SHP77 treated with DMSO at 0.1 percent for 48 hours (cell line): ENCODE measurements at regions not wholly inside any gene's neighbourhood (a gene's known extent, or its start where the extent isn't known, plus 50 kb on each side); places are given as distances from the start of the nearest gene placed in this dataset.
"Not testable (repeated sequence)": the region's sequence is repeated elsewhere in the genome, so short reads cannot be mapped to it uniquely, and the experiment has no call there.

Source experiments
- DNase-seq: peaks from one replicate; lab custom pipeline; 2025; lab: John Stamatoyannopoulos, UW

DNA sequence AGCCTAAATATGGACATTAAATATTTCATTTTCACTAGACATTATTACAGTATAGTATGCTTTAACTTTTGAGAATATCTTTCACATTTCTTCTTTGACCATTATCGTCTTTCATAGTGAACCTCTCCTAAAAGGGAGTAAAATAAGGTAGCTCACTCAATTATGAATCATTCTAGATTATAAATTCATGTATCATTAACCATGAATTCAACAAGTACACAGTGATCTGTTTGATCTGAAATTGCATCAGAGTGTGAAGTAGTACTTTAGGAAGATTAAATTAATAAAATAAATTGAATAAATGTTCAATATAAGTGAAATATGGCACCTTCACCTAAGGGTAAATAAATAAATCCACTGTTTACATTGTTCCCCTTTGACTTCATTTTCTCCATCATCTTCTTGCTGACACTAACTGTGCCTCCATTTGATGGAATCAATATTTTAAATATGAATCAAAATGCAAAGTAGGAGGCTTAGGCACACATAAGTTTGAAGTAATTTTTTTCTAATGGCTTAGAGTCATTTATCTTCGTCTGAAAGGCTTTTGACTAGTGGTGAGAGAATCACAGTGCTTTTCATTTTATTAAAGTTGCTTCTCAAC lies 174.1 kb upstream of the MDFIC2 start:
- DNase-seq: no peak

DNA sequence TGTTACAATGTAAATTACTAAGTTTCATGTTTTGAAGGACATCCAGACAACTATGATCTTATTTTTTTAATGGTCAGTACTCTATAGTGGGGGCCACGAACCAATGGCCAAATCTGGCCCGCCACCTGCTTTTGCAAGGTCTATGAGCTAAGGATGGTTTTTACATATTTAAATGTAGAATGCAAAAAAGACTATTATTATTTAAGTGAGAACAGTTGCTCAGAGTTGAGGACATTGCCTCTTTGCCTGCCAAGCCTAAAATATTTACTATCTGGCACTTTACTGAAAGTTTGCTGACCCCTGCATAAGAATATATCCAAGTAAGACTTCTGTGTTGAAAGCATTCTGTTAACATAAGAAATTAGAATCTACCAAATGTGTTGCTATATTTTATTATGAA lies 163.7 kb upstream of the MDFIC2 start:
- DNase-seq: no peak

DNA sequence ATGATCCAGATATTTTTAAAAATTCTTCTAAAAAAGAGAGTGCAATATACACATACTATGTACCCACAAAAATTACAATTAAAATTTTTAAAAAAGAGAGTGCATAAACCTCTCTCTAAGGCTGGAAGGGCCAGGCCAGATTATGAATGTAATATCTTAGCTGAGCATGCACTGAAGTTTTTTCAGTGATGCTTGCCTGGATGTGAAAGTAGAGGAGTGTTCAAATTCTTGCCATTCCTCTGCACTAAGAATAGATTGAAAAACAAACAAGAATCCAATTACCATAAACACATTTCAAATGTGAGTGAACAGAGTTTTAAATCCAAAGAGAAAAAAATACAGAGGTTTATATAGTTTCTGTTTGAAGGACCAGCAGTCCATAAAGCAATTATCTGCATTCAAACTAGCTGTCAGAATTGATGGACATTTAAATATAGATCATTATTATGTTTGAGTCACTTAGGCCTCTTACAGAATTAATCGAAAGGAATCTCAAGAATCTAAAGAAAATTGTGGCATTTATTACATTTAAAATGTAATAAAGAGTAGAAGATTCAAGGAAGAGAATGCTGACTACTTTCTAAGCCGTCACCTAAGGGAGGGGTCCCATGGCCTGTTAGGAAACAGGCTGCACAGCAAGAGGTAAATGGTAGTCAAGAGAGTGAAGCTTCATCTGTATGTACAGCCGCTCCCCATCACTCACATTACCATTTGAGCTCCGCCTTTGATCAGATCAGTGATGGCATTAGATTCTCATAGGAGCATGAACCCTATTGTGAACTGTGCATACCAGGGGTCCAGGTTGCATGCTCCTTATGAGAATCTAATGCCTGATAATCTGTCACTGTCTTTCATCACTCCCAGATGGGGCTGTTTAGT lies 159.3 kb upstream of the MDFIC2 start:
- no peak for DNase-seq

DNA sequence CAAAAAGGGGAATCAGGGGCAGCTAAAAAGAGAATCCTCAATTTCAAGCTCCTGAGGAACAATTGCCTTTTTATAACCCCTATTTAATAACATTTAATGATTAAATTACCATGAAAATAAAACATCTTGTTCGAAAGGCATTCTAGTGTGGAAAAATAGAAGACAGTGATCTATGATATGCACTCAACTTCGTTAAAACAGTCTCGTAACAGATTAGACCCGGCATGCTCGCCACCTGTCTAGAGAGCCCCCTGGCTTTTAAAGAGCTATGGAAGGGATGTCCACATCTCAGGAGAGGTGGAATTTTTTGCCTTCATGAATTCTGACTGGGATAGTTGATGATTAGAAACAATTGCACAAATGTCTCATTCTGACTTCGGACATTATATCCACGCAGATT lies 153.7 kb upstream of the MDFIC2 start:
- DNase-seq: no peak

DNA sequence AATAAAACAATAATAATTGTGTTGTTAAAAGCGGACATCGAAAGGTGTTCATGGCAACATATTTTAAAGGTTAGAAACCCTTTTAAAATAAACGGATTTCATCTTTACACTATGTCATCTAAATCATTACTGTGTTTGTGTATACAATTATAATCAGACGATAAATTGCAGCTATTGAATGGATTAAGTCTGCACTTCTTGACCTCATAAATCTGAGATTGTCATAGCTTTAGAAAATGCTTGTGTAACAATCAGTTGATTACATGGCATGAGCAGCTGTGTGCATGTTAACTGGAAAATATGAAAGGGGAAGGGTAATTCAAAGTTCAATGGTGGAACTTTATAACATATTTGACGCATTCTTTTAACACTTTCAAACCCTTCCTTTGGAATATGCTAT lies 152.4 kb upstream of the MDFIC2 start:
- DNase-seq: no peak

DNA sequence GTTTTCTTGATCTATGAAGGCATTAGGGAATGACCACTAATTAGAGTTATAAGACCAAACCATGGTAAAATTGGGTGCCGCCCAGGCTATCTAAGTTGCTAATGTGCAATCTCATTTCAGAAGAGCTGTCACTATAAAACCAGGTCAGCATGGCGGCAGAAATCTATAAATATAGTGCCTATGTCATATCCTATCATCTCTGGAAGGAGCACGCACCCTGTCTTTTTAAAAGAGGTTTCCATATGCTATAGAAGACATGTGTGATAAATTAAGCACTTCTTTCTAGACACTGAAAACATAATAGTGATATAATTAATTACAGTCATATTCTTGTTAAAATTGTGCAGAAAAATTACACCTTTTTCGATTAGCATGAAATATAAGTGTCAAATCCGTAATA lies 152.0 kb upstream of the MDFIC2 start:
- DNase-seq: no peak

DNA sequence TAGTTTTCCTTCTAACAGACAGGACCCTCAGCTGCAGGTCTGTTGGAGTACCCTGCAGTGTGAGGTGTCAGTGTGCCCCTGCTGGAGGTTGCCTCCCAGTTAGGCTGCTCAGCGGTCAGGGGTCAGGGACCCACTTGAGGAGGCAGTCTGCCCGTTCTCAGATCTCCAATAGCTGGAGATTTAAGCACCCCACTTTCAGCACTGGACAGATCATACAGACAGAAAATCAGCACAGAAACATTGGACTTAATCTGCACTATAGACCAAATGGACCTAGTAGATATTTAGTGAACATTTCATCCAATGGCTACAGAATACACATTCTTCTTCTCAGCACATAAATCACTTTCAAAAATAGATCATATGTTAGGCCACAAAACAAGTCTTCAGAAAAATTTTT lies 137.8 kb upstream of the MDFIC2 start:
- DNase-seq: not testable (repeated sequence)

DNA sequence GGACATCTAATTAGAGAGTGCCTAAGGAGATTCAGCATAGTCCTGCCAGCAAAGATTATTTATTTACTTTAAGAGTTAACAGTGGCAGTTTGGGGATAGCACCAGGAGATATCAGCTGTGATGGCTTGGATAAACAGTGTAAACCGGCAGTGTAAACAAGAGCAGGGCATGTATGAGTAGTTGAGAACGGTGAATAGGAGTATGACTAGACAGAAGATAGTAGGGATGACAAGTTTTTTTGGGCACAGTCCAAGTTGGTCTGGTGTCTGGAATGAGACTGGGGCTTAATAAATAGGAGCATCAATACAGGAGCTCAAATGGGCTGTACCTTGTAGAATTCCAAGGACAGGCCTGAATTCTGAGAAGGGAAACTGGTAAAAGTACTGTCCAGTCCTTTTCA lies 123.0 kb upstream of the MDFIC2 start:
- not testable (repeated sequence) for DNase-seq

DNA sequence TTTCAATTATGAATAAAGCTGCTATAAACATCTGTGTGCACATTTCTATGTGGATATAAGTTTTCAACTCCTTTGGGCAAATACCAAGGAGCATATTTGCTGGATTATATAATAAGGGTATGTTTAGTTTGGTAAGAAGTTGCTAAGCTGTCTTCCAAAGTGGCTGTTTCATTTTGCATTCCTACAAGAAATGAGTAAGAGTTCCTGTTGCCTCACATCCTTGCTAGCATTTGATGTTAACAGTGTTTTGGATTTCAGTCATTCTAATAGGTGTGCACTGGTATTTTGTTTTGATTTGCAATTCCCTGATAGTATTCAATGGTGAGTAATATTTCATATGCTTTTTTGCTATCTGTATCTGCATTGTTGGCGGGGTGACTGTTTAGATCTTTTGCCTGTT lies 120.7 kb upstream of the MDFIC2 start:
- no peak for DNase-seq

DNA sequence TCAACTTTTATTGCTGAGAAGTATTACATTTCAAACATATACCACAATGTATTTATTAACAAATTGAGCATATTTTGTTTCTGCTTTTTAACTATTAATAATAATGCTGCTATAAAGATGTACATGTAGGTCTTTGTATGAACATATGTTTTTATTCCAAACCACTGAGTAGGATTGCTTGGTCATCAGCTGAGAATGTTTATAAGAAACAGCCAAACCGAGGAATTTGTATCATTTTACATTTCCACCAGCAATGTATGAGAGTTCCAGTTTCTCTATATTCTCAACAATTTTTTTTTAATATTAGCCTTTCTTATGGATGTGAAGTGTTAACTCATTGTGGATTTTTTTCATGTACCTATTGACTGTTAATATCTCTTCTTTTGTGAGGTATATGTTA lies 119.5 kb upstream of the MDFIC2 start:
- DNase-seq: no peak

DNA sequence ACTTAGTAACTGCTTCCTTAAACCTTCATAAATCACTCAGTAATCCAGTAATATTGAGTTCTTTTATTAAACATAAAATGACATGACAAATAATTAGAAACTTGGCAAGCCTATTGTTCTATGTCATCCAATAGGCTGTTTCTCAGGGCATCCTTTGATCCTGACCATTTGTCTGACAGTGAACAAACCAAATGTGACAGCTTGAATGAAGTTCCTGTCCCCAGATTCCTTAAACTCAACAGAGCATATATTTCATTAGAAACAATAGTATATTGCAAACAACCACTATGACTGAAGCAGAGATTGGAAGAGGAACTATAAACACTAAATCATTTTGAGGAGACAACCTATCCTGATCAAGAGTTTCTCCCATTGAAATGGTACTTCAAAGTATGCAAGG lies 113.6 kb upstream of the MDFIC2 start:
- DNase-seq: no peak

DNA sequence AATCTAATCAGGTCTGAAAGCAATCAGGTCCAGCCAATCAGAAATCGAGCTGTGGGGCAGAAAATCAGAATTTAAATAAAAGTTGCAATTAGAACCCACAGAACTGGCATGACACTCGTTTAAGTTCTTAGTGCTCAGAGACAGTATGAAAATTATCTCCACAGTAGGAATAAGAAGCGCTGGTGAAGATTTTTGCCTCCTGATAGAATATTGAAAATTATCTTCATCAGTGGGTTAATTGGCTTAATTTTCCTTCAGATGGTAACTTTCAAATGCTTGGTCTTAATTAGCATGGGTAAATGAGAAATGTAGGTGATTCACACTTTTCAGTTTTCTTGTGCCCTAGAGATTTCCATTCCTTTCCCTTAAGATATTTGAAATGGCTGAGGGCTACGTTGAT lies 109.1 kb upstream of the MDFIC2 start:
- no peak for DNase-seq

DNA sequence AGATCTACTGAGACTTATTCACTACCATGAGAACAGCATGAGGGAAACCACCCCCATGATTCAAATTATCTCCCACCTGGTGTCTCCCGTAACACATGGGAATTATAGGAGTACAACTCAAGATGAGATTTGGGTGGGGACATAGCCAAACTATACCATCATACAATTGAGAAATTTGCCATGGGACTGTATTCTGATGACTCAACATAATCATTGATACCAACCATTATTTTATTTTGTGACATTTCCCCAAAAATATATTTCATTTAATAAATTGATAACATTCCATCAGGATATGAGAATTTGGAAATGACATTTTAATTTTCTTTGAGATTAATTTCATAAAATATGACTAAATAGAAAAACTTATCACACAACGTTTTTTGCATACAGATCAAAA lies 96.6 kb upstream of the MDFIC2 start:
- DNase-seq: no peak

DNA sequence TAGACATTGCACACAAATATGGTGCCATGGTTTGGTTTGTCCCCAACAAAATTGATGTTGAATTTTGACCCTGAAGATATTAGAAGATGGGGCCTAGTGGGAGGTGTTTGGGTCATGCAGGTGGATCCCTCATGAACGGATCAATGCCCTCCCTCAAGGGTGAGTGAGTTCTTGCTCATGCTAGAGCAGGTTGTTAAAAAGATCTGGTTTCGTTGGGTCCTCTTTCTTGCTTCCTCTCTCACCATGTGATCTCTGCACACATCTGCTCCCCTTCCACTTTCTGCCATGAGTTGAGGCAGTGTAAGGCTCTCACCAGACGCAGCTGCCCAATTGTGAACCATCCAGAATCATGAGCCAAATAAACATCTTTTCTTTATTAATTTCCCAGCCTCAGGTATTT lies 87.8 kb upstream of the MDFIC2 start:
- DNase-seq: no peak

DNA sequence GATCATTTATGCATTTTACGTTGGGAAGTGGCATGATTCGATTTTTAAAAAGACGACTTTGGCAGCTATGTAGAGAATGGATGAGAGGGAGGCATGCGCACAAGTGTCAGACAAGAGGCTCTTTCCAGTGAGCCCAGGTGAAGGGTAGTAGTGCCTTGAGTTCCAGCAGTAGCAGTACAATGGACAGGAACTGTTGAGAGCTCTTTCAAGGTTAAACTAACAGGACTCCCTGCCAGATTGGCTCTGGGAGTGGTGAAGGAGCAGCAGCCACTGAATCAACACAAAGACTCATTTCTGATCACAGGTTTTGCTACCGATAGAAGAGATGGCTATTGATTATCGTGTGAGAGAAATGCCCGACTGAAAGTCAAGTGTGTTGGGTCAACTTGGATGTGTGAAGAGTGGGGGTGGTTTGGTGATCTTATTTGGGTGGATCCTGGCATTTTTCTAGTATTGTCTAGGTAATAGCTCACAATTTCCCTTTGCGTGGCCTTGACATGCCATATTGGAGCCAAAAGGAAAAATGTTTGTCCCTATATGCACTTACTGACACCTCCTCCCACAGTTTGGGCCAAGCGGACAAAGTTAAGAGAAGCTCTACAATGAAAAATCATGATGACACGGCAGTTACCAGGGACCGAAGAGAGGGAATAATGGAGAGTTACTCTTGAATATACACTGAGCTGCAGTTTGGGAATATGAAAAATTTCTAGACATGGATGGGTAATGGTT lies 81.6 kb upstream of the MDFIC2 start:
- no peak for DNase-seq

DNA sequence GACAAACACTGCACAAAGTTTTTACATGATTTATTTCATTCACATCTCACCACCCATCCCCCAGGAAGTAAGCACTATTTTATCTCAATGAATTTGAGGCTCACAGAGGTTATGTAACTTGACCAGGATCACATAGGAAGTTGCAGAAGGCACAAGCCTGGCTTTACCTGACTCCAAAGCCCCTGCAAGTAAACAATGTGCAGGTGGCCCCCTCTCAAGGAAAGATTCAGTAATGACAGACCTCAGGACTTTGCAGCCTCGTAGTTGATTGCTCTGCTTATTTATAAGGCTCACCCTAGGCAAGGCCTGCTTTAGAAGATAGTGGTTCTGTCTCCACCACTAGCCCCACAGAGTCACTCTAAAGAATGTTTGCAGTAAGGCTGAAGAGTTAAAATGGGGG lies 79.8 kb upstream of the MDFIC2 start:
- no peak for DNase-seq

DNA sequence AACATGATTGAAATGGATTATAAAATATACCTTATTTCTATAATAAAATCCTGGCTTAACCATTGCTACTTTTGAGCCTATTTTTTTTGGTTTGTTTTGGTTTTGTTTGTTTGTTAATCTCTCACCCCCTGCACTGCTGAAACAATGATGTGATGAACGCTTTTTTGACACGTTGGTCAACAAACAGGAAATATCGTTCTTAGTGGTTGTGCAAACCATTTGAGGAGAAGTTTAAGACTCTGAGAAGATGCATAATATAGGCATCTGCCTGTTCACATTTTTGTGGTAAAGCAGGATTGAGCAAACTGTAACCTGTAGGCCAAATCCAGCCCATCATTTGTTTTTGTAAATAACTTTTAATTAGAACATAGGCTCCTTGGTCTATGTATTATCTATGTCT lies 75.5 kb upstream of the MDFIC2 start:
- no peak for DNase-seq

DNA sequence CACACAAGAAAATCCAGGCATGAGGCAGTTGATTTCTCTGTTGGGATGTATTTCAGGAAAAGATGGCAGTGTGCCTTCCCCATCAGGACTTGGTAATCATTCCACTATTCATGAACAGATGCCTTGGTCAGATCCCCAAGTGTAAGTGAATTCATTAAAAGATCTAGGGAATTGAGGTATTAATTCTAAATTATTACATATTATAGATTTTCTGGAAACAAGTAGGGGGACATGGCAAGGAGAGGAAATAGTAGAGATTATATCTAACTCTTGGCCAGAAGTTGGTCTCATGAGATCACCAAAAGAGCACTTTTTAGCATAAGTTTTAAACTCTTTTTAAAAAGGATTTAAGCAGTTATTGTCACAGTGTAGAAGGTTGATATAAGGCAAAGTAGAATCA lies 74.4 kb upstream of the MDFIC2 start:
- no peak for DNase-seq

DNA sequence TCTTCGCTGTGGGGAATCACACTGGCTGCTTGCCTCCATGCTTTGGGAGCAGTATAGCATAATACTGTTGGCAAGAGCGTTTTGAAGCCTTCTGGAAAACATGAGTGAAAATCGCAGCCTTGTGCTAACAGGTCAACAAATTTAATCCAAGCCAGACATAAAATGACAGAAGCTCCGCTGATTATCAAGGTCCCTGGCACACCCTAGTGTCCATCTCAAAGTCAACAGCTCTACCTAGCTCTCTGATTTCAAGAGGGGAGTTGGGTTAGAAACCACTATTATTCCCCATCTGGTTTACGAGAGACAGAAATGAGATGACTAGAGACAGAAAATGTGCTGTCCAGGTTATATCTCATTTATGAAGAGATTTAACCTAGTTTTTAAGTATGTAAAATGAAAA lies 73.6 kb upstream of the MDFIC2 start:
- DNase-seq: no peak

DNA sequence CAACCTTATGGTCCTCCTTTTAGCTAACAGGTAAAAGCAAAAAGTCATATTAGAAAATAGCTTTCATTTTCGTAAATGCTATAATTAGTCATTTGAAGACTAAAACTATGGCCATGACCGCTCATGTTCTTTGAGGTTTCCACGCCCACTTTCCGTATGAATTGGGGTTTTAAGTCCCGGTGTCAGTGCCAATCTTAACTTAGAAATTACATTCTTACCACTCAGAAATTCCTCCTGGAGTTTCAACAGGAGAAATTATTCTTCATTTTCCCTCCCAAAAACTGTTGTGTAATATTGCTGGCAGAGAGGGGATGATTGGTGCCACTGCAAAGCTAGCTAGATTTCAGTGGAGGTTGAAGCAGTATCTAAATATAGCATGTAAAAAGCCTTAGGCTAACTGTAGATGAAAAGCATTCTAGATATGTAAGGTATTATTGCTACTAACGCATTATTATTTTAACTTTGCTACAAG lies 71.0 kb upstream of the MDFIC2 start:
- DNase-seq: no peak

DNA sequence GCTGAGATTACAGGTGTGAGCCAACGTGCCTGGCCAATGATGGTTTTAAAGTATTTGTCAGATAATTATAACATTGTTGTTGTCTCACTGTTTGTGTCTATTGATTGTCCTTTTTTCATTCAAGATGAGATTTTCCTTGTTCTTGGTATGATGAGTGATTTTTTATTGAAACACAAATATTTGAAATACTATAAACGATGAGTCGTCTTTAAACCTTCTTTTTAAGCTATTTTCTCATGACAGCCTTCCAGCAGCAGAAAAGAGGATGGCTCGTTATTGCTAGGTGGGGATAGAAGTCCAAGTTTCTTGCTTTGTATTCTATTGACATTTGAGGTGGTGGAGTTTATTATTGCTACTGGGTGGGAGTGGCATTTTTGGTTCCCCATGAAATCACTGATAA lies 61.7 kb upstream of the MDFIC2 start:
- DNase-seq: no peak
